Peyer's patch (tissue), 4 donors: ENCODE measurements at regions not wholly inside any gene's neighbourhood (a gene's known extent, or its start where the extent isn't known, plus 50 kb on each side); places are given as distances from the start of the nearest gene placed in this dataset.

Experiments
- POLR2A ChIP-seq, 2 donors: fragments of 450-650 bp; IDR thresholded peaks; one replicate each; pipeline ENCODE4 v1.5.1; 2017; ENCODE audit warnings: antibody characterized with exemption in 2 of 2, mild to moderate bottlenecking in 2 of 2, moderate library complexity in 2 of 2
- TF ChIP-seq, protein P1 (sequence below), 6 experiments: fragments of 450-650 bp in 4 of 6; fragments of 200-600 bp in 2 of 6; sonication (generic) in 1 of 6; IDR thresholded peaks; one replicate each; pipeline ENCODE4 v1.5.1; 2017 to 2019; ENCODE audit warnings: antibody characterized with exemption in 6 of 6, mild to moderate bottlenecking in 3 of 6, moderate library complexity in 1 of 6

DNA sequence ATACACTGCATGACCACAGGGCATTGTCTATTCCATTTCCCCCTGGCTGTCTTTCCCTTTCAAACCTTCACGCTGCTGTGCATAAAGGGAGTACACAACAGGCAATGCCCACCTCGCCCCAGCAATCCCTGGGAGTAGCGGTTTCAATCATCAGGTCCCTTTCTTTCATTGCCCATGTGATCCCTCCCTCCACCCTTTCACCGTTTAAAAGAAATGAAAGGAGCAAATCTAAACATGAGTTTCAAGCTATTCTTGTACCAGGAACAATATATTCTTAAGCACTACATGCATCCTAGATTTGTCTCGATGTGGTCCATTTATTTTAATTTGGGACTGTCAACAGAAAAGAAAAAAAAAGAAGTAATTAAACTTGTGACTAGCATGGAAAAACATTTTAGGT, 123.4 kb upstream of the ARGLU1 start:
- TF ChIP-seq POLR2A (IDR thresholded peaks at IDR 0.05) = no peak
- TF ChIP-seq, protein P1, sequence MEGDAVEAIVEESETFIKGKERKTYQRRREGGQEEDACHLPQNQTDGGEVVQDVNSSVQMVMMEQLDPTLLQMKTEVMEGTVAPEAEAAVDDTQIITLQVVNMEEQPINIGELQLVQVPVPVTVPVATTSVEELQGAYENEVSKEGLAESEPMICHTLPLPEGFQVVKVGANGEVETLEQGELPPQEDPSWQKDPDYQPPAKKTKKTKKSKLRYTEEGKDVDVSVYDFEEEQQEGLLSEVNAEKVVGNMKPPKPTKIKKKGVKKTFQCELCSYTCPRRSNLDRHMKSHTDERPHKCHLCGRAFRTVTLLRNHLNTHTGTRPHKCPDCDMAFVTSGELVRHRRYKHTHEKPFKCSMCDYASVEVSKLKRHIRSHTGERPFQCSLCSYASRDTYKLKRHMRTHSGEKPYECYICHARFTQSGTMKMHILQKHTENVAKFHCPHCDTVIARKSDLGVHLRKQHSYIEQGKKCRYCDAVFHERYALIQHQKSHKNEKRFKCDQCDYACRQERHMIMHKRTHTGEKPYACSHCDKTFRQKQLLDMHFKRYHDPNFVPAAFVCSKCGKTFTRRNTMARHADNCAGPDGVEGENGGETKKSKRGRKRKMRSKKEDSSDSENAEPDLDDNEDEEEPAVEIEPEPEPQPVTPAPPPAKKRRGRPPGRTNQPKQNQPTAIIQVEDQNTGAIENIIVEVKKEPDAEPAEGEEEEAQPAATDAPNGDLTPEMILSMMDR (IDR thresholded peaks at IDR 0.05) = no peak
